Muscle layer of duodenum (tissue), 2 donors: ENCODE measurements at regions not wholly inside any gene's neighbourhood (a gene's known extent, or its start where the extent isn't known, plus 50 kb on each side); places are given as distances from the start of the nearest gene placed in this dataset.

Experiments used
- H3K27ac ChIP-seq: one replicate; pipeline ENCODE4 v1.7.0; 2013; ENCODE audit warnings: mild to moderate bottlenecking, low read length
- H3K27me3 ChIP-seq: one replicate; pipeline ENCODE4 v1.7.0; 2013; ENCODE audit warnings: low read depth, mild to moderate bottlenecking, control low read depth, low read length
- H3K36me3 ChIP-seq, 2 donors: one replicate each; pipeline ENCODE4 v1.7.0; 2013; ENCODE audit warnings: low read length in 2 of 2, control low read depth in 1 of 2, mild to moderate bottlenecking in 1 of 2; ENCODE audit not compliant: insufficient read depth in 2 of 2, control insufficient read depth in 1 of 2
- H3K4me1 ChIP-seq, 2 donors: one replicate each; pipeline ENCODE4 v1.7.0; 2013; ENCODE audit warnings: low read length in 2 of 2, mild to moderate bottlenecking in 2 of 2, control low read depth in 1 of 2, moderate library complexity in 1 of 2; ENCODE audit not compliant: insufficient read depth in 2 of 2, control insufficient read depth in 1 of 2
- H3K4me3 ChIP-seq, 2 donors: one replicate each; pipeline ENCODE4 v1.7.0; 2013; ENCODE audit warnings: low read length in 2 of 2, low read depth in 1 of 2, mild to moderate bottlenecking in 1 of 2
- H3K9me3 ChIP-seq, 2 donors: one replicate each; pipeline ENCODE4 v1.7.0; 2013; ENCODE audit warnings: low read length in 2 of 2, control low read depth in 1 of 2, mild to moderate bottlenecking in 1 of 2; ENCODE audit not compliant: control insufficient read depth in 1 of 2
- donor health status: healthy.

- H3K4me1 ChIP-seq: no peaks in the 10 kb centered on the region
- no peak overlapping the region for H3K27ac ChIP-seq
- no peaks in the 10 kb centered on the region for H3K9me3 ChIP-seq
- no peaks in the 10 kb centered on the region for H3K27me3 ChIP-seq
- H3K36me3 ChIP-seq: no peaks in the 10 kb centered on the region
- H3K4me3 ChIP-seq: no peak overlapping the region
These were observed 408.7 kb upstream of the ADARB2 start for GRCh38 chr10:2145926-2146478.

- no peaks in the 10 kb centered on the region for H3K27me3 ChIP-seq
- no peaks in the 10 kb centered on the region for H3K36me3 ChIP-seq
- no peaks in the 10 kb centered on the region for H3K4me1 ChIP-seq
- H3K9me3 ChIP-seq: no peaks in the 10 kb centered on the region
- no peak overlapping the region for H3K4me3 ChIP-seq
- no peak overlapping the region for H3K27ac ChIP-seq
These were observed 408.2 kb upstream of the ADARB2 start for GRCh38 chr10:2145491-2145890.

GRCh38 chr10:2144584-2144983 lies 407.3 kb upstream of the ADARB2 start:
- Histone ChIP-seq H3K36me3 (no peaks in the 10 kb centered on the region), H3K27ac (no peak overlapping the region), H3K9me3 (no peaks in the 10 kb centered on the region), H3K27me3 (no peaks in the 10 kb centered on the region), H3K4me3 (no peak overlapping the region), H3K4me1 (no peaks in the 10 kb centered on the region)

- Histone ChIP-seq H3K4me1 (no peaks in the 10 kb centered on the region), H3K9me3 (no peaks in the 10 kb centered on the region), H3K27ac (no peak overlapping the region), H3K27me3 (no peaks in the 10 kb centered on the region), H3K4me3 (no peak overlapping the region), H3K36me3 (no peaks in the 10 kb centered on the region)
These were observed 406.0 kb upstream of the ADARB2 start for GRCh38 chr10:2143213-2143835.

- no peak overlapping the region for H3K4me3 ChIP-seq
- no peaks in the 10 kb centered on the region for H3K9me3 ChIP-seq
- no peaks in the 10 kb centered on the region for H3K27me3 ChIP-seq
- H3K4me1 ChIP-seq: no peaks in the 10 kb centered on the region
- H3K36me3 ChIP-seq: no peaks in the 10 kb centered on the region
- no peak overlapping the region for H3K27ac ChIP-seq
These were observed 402.4 kb upstream of the ADARB2 start for GRCh38 chr10:2139746-2140145.

- Histone ChIP-seq H3K27me3 (no peaks in the 10 kb centered on the region), H3K4me3 (no peak overlapping the region), H3K36me3 (no peaks in the 10 kb centered on the region), H3K4me1 (no peaks in the 10 kb centered on the region), H3K9me3 (no peaks in the 10 kb centered on the region), H3K27ac (no peak overlapping the region)
These were observed 400.3 kb upstream of the ADARB2 start for GRCh38 chr10:2137549-2138174.

GRCh38 chr10:2130705-2131305 lies 393.5 kb upstream of the ADARB2 start:
- Histone ChIP-seq H3K4me1 (no peaks in the 10 kb centered on the region), H3K9me3 (no peaks in the 10 kb centered on the region), H3K27me3 (no peaks in the 10 kb centered on the region), H3K36me3 (no peaks in the 10 kb centered on the region), H3K4me3 (no peak overlapping the region), H3K27ac (no peak overlapping the region)

GRCh38 chr10:2128991-2129390 lies 391.7 kb upstream of the ADARB2 start:
- no peak overlapping the region for H3K4me3 ChIP-seq
- no peaks in the 10 kb centered on the region for H3K27me3 ChIP-seq
- H3K36me3 ChIP-seq: no peaks in the 10 kb centered on the region

GRCh38 chr10:2124135-2124534 lies 386.8 kb upstream of the ADARB2 start:
- Histone ChIP-seq H3K9me3 (no peaks in the 10 kb centered on the region), H3K36me3 (no peaks in the 10 kb centered on the region), H3K27me3 (no peaks in the 10 kb centered on the region), H3K4me3 (no peak overlapping the region), H3K27ac (no peak overlapping the region), H3K4me1 (no peaks in the 10 kb centered on the region)

More at GRCh38 chr10:2128991-2129390, 391.7 kb upstream of the ADARB2 start:
- no peaks in the 10 kb centered on the region for H3K4me1 ChIP-seq
- H3K9me3 ChIP-seq: no peaks in the 10 kb centered on the region
- H3K27ac ChIP-seq: no peak overlapping the region

- H3K9me3 ChIP-seq: peaks cover 0 to under 1% of the 10 kb centered on the region in 2 donors
- H3K27ac ChIP-seq: no peak overlapping the region
- no peaks in the 10 kb centered on the region for H3K27me3 ChIP-seq
- H3K4me1 ChIP-seq: no peaks in the 10 kb centered on the region
- no peak overlapping the region for H3K4me3 ChIP-seq
- H3K36me3 ChIP-seq: no peaks in the 10 kb centered on the region
These were observed 385.3 kb upstream of the ADARB2 start for GRCh38 chr10:2122431-2123124.

GRCh38 chr10:2121929-2122328 lies 384.6 kb upstream of the ADARB2 start:
- H3K27ac ChIP-seq: no peak overlapping the region

More at GRCh38 chr10:2121929-2122328, 384.6 kb upstream of the ADARB2 start:
- Histone ChIP-seq H3K4me1 (no peaks in the 10 kb centered on the region), H3K27me3 (no peaks in the 10 kb centered on the region), H3K9me3 (peaks cover 0 to 3% of the 10 kb centered on the region in 2 donors), H3K36me3 (no peaks in the 10 kb centered on the region), H3K4me3 (no peak overlapping the region)
